AG10803 (cell line): ENCODE measurements at regions not wholly inside any gene's neighbourhood (a gene's known extent, or its start where the extent isn't known, plus 50 kb on each side); places are given as distances from the start of the nearest gene placed in this dataset.

Experiments used
- DNase-seq: peaks from one replicate; pipeline ENCODE4 v3.0.0; 2010; ENCODE audit warnings: low read depth
- H3K4me3 ChIP-seq: 2 replicates; pipeline ENCODE4 v1.5.1; 2011; ENCODE audit warnings: mild to moderate bottlenecking, low read length, control low read depth
- TF ChIP-seq, protein P1 (sequence below): conservative IDR thresholded peaks from 2 replicates; pipeline ENCODE4 v1.5.1; 2011; ENCODE audit warnings: mild to moderate bottlenecking, low read length, control low read depth, inconsistent platforms

DNA sequence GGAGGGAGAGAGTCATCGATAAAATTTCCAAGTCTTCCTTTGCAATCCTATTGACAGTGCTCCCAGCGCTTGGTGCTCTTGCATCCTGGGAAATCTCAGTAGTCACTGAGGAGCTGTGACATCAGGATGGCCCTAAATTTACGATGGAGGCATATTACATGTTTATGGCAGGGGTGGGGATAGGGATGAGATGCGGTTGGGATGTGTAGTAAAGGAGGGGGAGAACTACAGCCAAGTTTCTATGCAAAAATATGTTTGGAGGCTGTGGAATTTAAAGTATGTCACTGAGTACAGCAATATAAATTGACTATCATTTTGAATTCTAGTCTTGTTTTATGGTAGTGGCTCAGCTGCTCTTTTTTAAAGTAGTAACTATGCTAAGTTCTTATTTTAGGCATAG is 544.9 kb downstream of the PKHD1 start:
- peak; percentile 20 for DNase-seq
- no peak overlapping the region for H3K4me3 ChIP-seq
- TF ChIP-seq, protein P1, sequence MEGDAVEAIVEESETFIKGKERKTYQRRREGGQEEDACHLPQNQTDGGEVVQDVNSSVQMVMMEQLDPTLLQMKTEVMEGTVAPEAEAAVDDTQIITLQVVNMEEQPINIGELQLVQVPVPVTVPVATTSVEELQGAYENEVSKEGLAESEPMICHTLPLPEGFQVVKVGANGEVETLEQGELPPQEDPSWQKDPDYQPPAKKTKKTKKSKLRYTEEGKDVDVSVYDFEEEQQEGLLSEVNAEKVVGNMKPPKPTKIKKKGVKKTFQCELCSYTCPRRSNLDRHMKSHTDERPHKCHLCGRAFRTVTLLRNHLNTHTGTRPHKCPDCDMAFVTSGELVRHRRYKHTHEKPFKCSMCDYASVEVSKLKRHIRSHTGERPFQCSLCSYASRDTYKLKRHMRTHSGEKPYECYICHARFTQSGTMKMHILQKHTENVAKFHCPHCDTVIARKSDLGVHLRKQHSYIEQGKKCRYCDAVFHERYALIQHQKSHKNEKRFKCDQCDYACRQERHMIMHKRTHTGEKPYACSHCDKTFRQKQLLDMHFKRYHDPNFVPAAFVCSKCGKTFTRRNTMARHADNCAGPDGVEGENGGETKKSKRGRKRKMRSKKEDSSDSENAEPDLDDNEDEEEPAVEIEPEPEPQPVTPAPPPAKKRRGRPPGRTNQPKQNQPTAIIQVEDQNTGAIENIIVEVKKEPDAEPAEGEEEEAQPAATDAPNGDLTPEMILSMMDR, result no peak

DNA sequence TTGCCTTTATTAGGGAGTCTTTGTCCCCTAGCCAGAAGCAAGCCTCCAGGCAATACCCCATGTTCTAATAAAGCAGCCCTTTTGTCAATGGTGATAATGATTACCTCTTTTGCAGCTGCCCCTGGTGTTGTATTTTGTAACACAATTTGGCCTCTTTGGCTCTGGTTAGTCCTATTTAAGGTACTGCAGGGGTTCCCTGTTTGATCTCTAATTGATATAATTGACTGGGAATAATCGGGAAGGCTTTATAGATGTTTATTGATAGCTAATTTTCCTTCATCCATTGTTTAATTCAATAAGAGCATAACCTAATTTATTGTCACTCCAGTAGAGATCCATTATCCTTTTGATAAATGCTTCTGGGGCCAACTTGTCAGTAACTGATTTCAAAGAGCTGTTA is 537.2 kb downstream of the PKHD1 start:
- TF ChIP-seq, protein P1, result no peak

DNA sequence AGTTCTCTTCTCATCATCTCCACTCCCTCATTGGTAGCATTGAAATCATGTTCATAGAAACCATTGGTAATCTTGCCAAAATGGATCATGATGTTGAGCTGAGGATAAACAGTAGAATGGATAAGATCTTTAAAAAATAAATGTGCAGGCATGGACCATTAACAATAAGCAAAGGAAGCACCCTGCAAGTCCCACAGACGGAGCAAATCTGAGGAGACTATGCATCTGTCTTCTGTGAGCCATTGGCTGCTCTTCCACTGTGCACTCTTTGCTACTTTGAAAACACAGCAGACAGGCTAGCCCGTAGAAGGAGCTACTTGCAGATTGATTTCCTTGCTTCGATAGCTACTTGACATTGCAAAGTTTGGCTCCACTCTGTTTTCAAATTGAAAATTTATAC is 535.0 kb downstream of the PKHD1 start:
- TF ChIP-seq, protein P1, result no peak

More for the DNA sequence above, 537.2 kb downstream of the PKHD1 start:
- DNase-seq, result no peak
- H3K4me3 ChIP-seq, result no peak overlapping the region

DNA sequence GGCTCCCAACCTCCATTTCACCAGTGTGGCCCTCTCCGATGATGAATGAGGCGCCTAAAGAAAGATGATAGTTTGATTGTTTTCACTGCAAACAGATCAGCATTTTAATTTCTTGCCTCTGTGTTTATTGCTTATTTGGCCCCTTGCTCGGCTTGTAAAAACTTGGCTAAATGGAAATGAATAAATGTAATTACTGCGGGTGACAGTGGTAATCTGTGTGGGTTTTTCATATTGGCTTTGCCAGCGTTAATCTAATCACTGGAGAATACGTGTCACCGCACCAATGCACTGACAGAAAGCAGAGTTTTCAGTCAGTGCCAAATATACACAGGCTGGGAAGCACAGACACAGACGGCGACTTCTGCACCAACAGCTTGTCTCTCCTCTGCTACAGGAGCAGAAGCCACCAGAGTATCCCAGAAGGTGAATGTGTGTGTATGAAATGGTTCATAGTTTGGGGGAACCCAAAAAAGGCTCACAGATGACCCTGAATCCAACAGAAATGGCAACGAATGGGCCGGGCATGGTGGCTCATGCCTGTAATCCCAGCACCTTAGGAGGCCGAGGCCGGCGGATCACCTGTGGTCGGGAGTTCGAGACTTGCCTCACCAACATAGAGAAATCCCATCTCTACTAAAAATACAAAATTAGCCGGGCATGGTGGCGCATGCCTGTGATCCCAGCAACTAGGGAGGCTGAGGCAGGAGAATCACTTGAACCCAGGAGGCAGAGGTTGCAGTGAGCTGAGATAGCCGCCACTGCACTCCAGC is 534.0 kb downstream of the PKHD1 start:
- DNase-seq, result no peak
- TF ChIP-seq, protein P1, result no peak
- no peak overlapping the region for H3K4me3 ChIP-seq

More for the DNA sequence above, 535.0 kb downstream of the PKHD1 start:
- H3K4me3 ChIP-seq, result no peak overlapping the region
- no peak for DNase-seq

DNA sequence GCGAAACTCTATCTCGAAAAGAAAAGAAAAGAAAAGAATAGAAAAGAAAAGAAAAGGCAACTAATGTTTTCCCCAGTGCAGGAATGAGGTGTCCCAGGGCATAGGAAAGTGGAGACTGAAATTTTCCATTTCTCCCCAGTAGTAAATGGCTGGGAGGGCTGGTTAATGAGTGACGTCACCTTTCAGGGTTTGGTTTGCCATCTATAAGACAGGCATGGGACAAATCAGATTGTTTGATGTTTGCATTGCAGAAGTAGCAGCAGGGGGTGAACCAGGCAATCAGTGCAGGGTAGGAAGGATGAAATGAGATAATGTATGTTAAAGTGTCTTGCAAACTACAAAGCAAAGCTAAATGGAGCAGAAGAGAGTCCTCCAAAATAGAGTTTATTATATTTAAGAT is 533.4 kb downstream of the PKHD1 start:
- TF ChIP-seq, protein P1, result no peak
- DNase-seq, result no peak
- H3K4me3 ChIP-seq, result no peak overlapping the region

DNA sequence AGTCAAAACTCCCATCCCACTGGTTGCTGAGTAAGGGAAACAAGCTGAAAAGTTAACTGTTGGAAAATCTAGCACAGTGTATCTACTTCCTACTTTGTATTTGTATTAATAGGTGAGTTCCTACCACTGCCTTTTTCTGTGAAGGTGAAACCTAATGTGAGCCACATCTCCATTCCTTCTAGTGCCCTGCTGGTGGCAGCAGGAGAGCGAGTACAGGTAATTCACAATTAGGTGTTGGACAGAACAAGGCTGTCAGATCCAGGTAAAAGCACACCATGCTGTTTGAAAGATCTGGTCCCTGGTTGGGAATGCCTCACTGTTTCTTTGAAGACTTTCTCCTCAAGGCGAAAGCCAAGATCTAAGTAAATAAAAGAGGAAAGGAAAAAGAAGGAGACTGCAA is 528.4 kb downstream of the PKHD1 start:
- DNase-seq, result no peak
- H3K4me3 ChIP-seq, result no peak overlapping the region
- TF ChIP-seq, protein P1, result no peak

DNA sequence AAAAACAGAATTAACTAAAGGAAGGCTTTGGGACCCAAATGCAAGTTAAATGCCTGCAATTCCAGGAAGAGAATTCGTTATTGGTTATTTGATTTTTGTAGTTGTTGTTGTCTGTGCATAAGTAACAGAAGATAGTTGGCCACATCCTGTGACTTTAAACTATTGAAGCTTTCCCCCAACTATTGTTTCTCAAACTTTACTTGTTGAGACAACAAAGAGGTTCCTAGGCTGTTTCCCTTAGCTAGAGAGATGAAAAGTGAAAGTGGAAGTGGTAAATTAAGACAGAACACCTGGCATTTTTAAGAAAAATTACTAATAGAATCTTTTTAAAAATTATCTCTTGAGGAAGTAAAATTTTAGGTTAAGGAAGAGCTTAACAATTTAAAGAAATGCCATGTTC is 525.2 kb downstream of the PKHD1 start:
- no peak overlapping the region for H3K4me3 ChIP-seq
- no peak for DNase-seq
- TF ChIP-seq, protein P1, result no peak
